GM12872 (cell line): ENCODE measurements at regions not wholly inside any gene's neighbourhood (a gene's known extent, or its start where the extent isn't known, plus 50 kb on each side); places are given as distances from the start of the nearest gene placed in this dataset.

Source experiments
- TF ChIP-seq, protein P1 (sequence below): IDR thresholded peaks from 3 replicates; pipeline ENCODE4 v1.5.1; 2011; ENCODE audit warnings: low read depth, mild to moderate bottlenecking, low read length, moderate library complexity; ENCODE audit not compliant: insufficient read depth

DNA sequence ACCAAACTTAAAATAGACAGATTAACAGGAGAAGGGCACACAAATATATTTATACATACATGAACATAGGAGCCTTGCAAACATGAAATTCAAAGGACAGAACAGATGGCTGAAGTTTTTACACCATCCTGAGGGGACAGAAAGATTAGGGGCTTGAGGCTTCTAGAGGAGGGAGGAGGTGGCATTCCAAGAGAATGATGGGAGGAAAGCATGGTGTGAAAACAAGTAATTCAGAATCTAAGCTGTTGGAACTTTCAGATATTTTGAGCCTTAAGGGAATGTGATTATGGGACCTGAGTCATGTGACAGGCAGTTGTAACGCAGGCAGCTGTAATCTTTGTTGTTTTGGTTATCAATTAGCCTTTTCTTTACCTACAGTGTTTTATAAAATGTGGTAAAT lies 225.2 kb upstream of the SPOPL start:
- TF ChIP-seq, protein P1, sequence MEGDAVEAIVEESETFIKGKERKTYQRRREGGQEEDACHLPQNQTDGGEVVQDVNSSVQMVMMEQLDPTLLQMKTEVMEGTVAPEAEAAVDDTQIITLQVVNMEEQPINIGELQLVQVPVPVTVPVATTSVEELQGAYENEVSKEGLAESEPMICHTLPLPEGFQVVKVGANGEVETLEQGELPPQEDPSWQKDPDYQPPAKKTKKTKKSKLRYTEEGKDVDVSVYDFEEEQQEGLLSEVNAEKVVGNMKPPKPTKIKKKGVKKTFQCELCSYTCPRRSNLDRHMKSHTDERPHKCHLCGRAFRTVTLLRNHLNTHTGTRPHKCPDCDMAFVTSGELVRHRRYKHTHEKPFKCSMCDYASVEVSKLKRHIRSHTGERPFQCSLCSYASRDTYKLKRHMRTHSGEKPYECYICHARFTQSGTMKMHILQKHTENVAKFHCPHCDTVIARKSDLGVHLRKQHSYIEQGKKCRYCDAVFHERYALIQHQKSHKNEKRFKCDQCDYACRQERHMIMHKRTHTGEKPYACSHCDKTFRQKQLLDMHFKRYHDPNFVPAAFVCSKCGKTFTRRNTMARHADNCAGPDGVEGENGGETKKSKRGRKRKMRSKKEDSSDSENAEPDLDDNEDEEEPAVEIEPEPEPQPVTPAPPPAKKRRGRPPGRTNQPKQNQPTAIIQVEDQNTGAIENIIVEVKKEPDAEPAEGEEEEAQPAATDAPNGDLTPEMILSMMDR = no peak

- TF ChIP-seq, protein P1 = no peak
Measured at GRCh38 chr2:138277062-138277461, 224.5 kb upstream of the SPOPL start.

DNA sequence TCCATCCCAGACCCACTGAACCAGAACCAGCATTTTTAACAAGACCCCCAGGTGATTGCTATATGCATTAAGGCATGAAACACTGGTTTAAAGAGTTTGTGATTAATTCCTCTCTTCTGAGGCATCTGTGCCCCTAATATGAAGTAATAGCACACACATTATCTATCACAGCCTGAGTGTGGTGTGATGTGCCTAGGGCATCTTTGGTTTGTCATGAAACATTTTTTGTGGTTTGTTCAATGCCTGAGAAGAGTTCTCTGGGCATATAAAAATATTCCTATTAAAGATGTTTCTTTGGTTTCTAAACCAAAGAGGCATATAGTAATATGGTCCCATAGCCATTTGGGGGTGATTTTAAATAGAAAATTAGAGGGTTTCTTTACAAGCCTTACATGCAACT lies 221.7 kb upstream of the SPOPL start:
- TF ChIP-seq, protein P1 = no peak

DNA sequence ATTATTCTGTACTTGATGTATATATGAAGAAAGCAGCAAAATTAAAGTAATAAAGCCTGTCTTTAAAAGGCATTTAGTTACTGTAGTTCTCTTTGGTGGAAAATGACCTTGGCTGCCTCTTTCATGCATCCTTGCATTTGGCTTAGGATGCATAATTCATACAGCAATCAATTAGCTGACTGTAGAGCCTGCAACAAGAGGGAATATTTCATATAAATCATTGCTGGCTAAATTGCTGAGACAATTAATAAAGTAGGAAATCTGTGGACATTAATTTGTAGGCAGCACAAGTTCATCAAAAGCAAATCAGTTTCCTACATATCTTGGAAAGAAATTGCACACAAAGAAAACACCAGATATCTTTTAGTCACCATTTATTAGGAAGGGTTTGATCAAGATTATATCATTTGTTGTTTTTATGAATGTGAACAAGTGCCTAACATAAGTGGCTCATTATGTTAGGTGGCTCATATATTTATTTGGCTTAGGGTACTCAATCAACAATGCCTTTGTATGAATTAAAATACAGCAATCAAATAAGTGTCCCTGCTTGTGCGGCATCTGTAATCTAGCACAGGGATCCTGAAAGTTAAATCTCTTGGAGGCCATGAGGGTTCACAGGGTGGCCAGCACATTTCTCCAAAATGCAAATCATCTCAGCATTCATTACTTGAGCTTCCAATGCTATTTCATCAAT lies 220.4 kb upstream of the SPOPL start:
- TF ChIP-seq, protein P1 = no peak

- TF ChIP-seq, protein P1 = no peak
Measured at GRCh38 chr2:138282014-138282672, 219.4 kb upstream of the SPOPL start.

DNA sequence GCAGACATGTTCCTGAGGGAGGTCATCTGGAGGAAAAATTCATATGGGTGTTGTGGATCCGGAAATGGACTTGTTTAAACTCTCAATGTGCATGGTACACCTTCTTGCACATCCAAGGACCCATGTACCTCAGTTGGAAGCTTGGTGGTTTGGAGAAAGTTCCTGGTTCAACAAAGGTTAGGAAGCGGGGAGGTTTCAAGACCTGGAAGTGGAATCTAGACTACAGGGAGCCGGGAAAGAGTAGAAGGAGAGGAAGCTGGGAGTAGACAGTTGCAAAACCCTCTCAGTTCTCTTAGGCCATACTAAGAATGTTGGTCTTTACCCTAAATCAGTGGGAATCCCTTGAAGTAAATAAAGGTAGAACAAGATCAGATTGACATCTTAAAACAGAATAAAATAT lies 209.8 kb upstream of the SPOPL start:
- TF ChIP-seq, protein P1 = no peak

DNA sequence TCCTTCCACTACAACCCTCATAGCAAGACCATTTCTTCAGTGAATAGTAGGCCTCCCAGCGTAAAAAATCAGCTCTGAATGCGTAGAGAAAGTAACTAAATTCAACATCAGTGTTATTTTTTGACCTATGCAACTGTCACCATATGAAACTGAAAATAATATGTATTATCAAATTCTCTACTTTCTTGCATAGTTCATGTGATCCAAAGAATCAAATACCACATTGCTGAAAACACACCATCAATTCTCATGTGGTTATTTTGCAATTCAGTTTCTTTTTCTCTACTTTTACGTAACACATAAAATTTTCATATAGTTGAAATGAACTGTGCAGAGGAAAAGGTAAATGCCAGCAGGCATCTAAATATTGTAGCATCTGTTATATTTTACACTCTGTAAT lies 208.5 kb upstream of the SPOPL start:
- TF ChIP-seq, protein P1 = no peak
